NT2/D1 (cell line): ENCODE measurements at regions not wholly inside any gene's neighbourhood (a gene's known extent, or its start where the extent isn't known, plus 50 kb on each side); places are given as distances from the start of the nearest gene placed in this dataset.
A peak's percentile ranks its signal among the peaks of the same experiment; 100 is the strongest.
"Not testable (repeated sequence)": the region's sequence is repeated elsewhere in the genome, so short reads cannot be mapped to it uniquely, and the experiment has no call there.

Experiments used
- DNase-seq: peaks from one replicate; pipeline ENCODE4 v3.0.0-alpha.2; 2011; ENCODE audit warnings: low read depth, low spot score
- H3K27me3 ChIP-seq: 2 replicates; pipeline ENCODE4 v1.6.0; 2011; ENCODE audit warnings: mild to moderate bottlenecking; ENCODE audit not compliant: insufficient read length, insufficient read depth
- H3K36me3 ChIP-seq: 2 replicates; pipeline ENCODE4 v1.6.1; 2011; ENCODE audit warnings: mild to moderate bottlenecking, low read length, mixed read lengths; ENCODE audit not compliant: insufficient read depth, insufficient read length
- H3K4me1 ChIP-seq: 2 replicates; pipeline ENCODE4 v1.5.1; 2011; ENCODE audit not compliant: insufficient read depth, insufficient read length
- H3K4me3 ChIP-seq: 2 replicates; pipeline ENCODE4 v1.5.1; 2011; ENCODE audit warnings: low read depth; ENCODE audit not compliant: insufficient read length
- H3K9ac ChIP-seq: 2 replicates; pipeline ENCODE4 v1.6.0; 2011; ENCODE audit warnings: low read depth; ENCODE audit not compliant: insufficient read length
- H3K9me3 ChIP-seq: 2 replicates; pipeline ENCODE4 v1.5.1; 2011; ENCODE audit warnings: mild to moderate bottlenecking, low read length; ENCODE audit not compliant: insufficient read depth
- SUZ12 ChIP-seq: IDR thresholded peaks from 2 replicates; pipeline ENCODE4 v1.6.1; 2011; ENCODE audit not compliant: insufficient read length, insufficient read depth; ENCODE audit errors: extremely low read depth
- YY1 ChIP-seq: IDR thresholded peaks from 2 replicates; pipeline ENCODE4 v1.6.1; 2011; ENCODE audit not compliant: insufficient read length, insufficient read depth
- ZNF274 ChIP-seq: IDR thresholded peaks from 2 replicates; pipeline ENCODE4 v1.6.1; 2011; ENCODE audit warnings: mild to moderate bottlenecking, low read depth, low read length

GRCh38 chrX:129318375-129318774 lies 204.9 kb downstream of the SMARCA1 start:
- TF ChIP-seq SUZ12, result no peak
- no peak for TF ChIP-seq ZNF274
- TF ChIP-seq YY1, result no peak
- Histone ChIP-seq H3K9me3 (no peaks in the 10 kb centered on the region), H3K27me3 (no peaks in the 10 kb centered on the region), H3K4me3 (no peak overlapping the region), H3K9ac (no peak overlapping the region), H3K36me3 (no peaks in the 10 kb centered on the region), H3K4me1 (no peaks in the 10 kb centered on the region)
- DNase-seq, result no peak

GRCh38 chrX:129316461-129316860 lies 206.8 kb downstream of the SMARCA1 start:
- Histone ChIP-seq H3K36me3 (no peaks in the 10 kb centered on the region), H3K9me3 (no peaks in the 10 kb centered on the region), H3K4me3 (no peak overlapping the region), H3K27me3 (no peaks in the 10 kb centered on the region), H3K9ac (no peak overlapping the region), H3K4me1 (no peaks in the 10 kb centered on the region)
- TF ChIP-seq YY1, result no peak
- no peak for DNase-seq

GRCh38 chrX:129310000-129310399 lies 213.3 kb downstream of the SMARCA1 start:
- Histone ChIP-seq H3K9ac (no peak overlapping the region), H3K27me3 (no peaks in the 10 kb centered on the region), H3K9me3 (no peaks in the 10 kb centered on the region), H3K4me3 (no peak overlapping the region), H3K36me3 (no peaks in the 10 kb centered on the region), H3K4me1 (no peaks in the 10 kb centered on the region)
- peak; percentile 15 for DNase-seq
- TF ChIP-seq SUZ12, result no peak

DNA sequence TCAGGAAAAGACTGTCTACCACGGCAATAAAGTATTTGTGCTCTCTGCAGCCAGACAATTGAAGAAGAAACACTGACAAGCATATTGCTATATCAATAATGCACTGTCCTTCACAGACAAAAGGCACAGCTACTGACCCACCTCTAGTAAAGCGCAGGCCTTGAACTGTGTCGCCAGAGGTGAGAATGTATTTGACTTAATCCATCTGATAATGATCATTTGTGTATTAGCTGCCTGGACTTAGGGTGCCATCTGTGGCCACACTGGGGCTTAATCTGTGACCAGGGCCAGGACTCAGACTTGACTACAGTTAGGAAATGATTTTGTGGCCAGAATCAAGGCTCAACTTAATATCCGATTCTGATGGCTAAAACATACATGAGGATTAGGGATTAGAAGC lies 260.4 kb downstream of the SMARCA1 start:
- H3K9me3 ChIP-seq, result no peaks in the 10 kb centered on the region
- H3K4me3 ChIP-seq, result no peak overlapping the region
- H3K36me3 ChIP-seq, result no peaks in the 10 kb centered on the region
- no peaks in the 10 kb centered on the region for H3K4me1 ChIP-seq
- no peak for DNase-seq
- TF ChIP-seq ZNF274 (no peak), SUZ12 (no peak), YY1 (no peak)
- H3K27me3 ChIP-seq, result no peaks in the 10 kb centered on the region
- H3K9ac ChIP-seq, result no peak overlapping the region

GRCh38 chrX:129255516-129255915 lies 267.8 kb downstream of the SMARCA1 start:
- H3K4me3 ChIP-seq, H3K9me3 ChIP-seq, DNase-seq, H3K36me3 ChIP-seq, H3K9ac ChIP-seq, H3K27me3 ChIP-seq, H3K4me1 ChIP-seq: not testable (repeated sequence)

DNA sequence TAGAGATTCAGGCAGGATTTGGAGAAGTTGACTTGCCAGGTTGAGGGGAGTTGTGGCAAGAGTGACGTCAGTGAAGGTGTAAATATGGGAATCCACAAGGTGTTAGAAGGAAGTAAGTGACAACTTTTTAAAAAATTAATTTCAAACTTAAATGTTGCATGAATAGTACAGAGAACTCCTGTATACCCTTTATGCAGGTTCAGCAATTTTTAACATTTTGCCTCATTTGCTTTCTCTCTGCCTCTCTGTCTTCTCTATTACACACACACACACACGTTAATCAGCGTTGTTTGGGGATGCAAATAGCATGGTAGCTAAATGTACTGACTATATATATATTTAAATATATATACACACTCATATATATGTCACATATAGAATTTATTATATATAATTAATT lies 273.7 kb downstream of the SMARCA1 start:
- no peak for DNase-seq
- TF ChIP-seq ZNF274 (no peak), SUZ12 (no peak), YY1 (no peak)
- no peak overlapping the region for H3K9ac ChIP-seq
- H3K4me1 ChIP-seq, result no peaks in the 10 kb centered on the region
- H3K9me3 ChIP-seq, result no peaks in the 10 kb centered on the region
- no peaks in the 10 kb centered on the region for H3K36me3 ChIP-seq
- H3K27me3 ChIP-seq, result no peaks in the 10 kb centered on the region
- H3K4me3 ChIP-seq, result no peak overlapping the region

DNA sequence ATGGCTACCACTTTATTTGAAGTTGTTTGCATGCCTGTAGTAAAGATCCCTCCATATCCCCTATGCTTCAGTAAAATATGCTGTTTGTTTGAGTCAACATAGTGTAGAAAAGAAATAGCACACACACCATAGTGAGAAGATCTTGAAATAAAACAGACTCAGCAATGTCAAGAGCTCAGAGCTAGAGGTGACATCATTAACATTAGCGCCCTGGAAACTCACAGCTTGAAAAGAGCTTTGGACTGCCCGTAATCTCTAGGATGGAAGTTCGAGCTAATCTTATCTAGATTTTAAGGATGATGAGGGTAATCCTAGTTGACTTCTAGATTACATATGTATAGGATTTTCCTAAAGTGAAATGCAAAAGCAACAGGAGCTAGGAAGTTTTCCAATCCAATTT lies 275.6 kb downstream of the SMARCA1 start:
- Histone ChIP-seq H3K9ac (no peak overlapping the region), H3K9me3 (no peaks in the 10 kb centered on the region), H3K4me1 (no peaks in the 10 kb centered on the region), H3K27me3 (no peaks in the 10 kb centered on the region), H3K4me3 (no peak overlapping the region), H3K36me3 (no peaks in the 10 kb centered on the region)
- no peak for TF ChIP-seq ZNF274
- TF ChIP-seq SUZ12, result no peak
- TF ChIP-seq YY1, result no peak
- no peak for DNase-seq

GRCh38 chrX:129239371-129239770 lies 283.9 kb downstream of the SMARCA1 start:
- no peaks in the 10 kb centered on the region for H3K4me1 ChIP-seq
- H3K27me3 ChIP-seq, result no peaks in the 10 kb centered on the region
- no peak overlapping the region for H3K9ac ChIP-seq
- no peak for TF ChIP-seq ZNF274
- no peak for TF ChIP-seq YY1
- TF ChIP-seq SUZ12, result no peak
- H3K9me3 ChIP-seq, result no peaks in the 10 kb centered on the region
- DNase-seq, result no peak
- no peaks in the 10 kb centered on the region for H3K36me3 ChIP-seq
- H3K4me3 ChIP-seq, result no peak overlapping the region
